Natural killer cell (primary cell): ENCODE measurements at regions not wholly inside any gene's neighbourhood (a gene's known extent, or its start where the extent isn't known, plus 50 kb on each side); places are given as distances from the start of the nearest gene placed in this dataset.

Experiments used
- ATAC-seq, 3 donors: fragments of 150-1000 bp in 2 of 3; fragments of 200-7000 bp in 1 of 3; cut with Tn5 transposase; 1 replicate in 1 of 3; 2 replicates in 2 of 3; pipeline ENCODE4 v1.10.0; 2021; ENCODE audit warnings: mild to moderate bottlenecking in 2 of 3, moderate library complexity in 2 of 3
- DNase-seq, 2 donors: peaks; one replicate each; pipeline versions ENCODE4 v3.0.0 to v3.0.0-alpha.2; 2013 to 2021; ENCODE audit warnings: mixed read lengths in 1 of 2
- H3K27ac ChIP-seq: one replicate; pipeline ENCODE4 v1.5.1; 2013; ENCODE audit warnings: mild to moderate bottlenecking, low read length
- H3K27me3 ChIP-seq: one replicate; pipeline ENCODE4 v1.6.1; 2013; ENCODE audit warnings: low read length; ENCODE audit not compliant: control insufficient read depth, insufficient read depth
- H3K36me3 ChIP-seq: one replicate; pipeline ENCODE4 v1.6.1; 2013; ENCODE audit warnings: low read length; ENCODE audit not compliant: control insufficient read depth, insufficient read depth
- H3K4me1 ChIP-seq: one replicate; pipeline ENCODE4 v1.6.1; 2013; ENCODE audit warnings: low read length; ENCODE audit not compliant: control insufficient read depth, insufficient read depth
- H3K4me3 ChIP-seq: one replicate; pipeline ENCODE4 v1.5.1; 2013; ENCODE audit warnings: low read length
- H3K9me3 ChIP-seq: one replicate; pipeline ENCODE4 v1.6.1; 2013; ENCODE audit warnings: low read length; ENCODE audit not compliant: control insufficient read depth, insufficient read depth
- H3K27ac Mint-ChIP-seq, 2 donors: one replicate each; pipeline ENCODE4 v1.8.0; 2022; ENCODE audit warnings: mild to moderate bottlenecking in 2 of 2, mixed read lengths in 2 of 2, moderate library complexity in 1 of 2
- H3K27me3 Mint-ChIP-seq, 2 donors: one replicate each; pipeline ENCODE4 v1.8.0; 2022; ENCODE audit warnings: low read depth in 2 of 2, mixed read lengths in 2 of 2
- H3K36me3 Mint-ChIP-seq: one replicate; pipeline ENCODE4 v1.8.0; 2022; ENCODE audit warnings: mixed read lengths
- H3K4me1 Mint-ChIP-seq, 2 donors: one replicate each; pipeline ENCODE4 v1.8.0; 2022; ENCODE audit warnings: mixed read lengths in 2 of 2
- H3K4me3 Mint-ChIP-seq: one replicate; pipeline ENCODE4 v1.8.0; 2022; ENCODE audit warnings: mild to moderate bottlenecking, moderate library complexity, mixed read lengths
- H3K9me3 Mint-ChIP-seq, 2 donors: one replicate each; pipeline ENCODE4 v1.8.0; 2022; ENCODE audit warnings: mixed read lengths in 2 of 2
- WGBS: methylation state at CpG from one replicate; pipeline ENCODE4 v1.1.7; 2013; ENCODE audit warnings: missing lambda C conversion rate; ENCODE audit not compliant: insufficient coverage; 5-methylcytosine and 5-hydroxymethylcytosine counted together
- intact Hi-C: fragments of 100-400 bp; cut with micrococcal nuclease; formaldehyde crosslinking; loops from one replicate; pipeline ENCODE4 v1.14.2; 2022
- TF ChIP-seq, protein P1 (sequence below): fragments of 200-600 bp; IDR thresholded peaks from one replicate; pipeline ENCODE4 v1.8.0; 2022; ENCODE audit warnings: antibody characterized with exemption

DNA sequence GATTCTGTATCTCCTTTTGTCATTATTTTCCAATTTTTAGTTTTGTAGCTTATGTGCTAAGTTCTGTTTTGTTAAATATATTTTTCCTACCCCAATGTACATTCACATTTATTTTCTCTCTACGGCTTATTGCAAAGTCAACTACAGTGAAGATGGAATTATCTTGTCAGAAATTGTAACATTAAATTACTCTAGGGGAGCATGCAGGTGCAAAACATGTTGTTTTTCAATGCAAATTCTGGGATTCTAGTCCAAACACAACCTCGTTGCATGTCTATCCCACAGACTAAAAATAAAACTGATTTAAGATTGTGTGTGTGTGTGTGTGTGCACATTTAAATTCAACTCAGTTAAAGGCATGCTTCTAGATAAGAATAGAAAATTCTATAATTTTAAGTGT is 529.1 kb upstream of the POM121L12 start:
- Histone ChIP-seq H3K4me3 (no peak overlapping the region), H3K9me3 (peaks cover 11% of the 10 kb centered on the region), H3K27me3 (no peaks in the 10 kb centered on the region), H3K27ac (no peak overlapping the region), H3K4me1 (no peaks in the 10 kb centered on the region), H3K36me3 (no peaks in the 10 kb centered on the region)
- Mint-ChIP-seq H3K36me3 (no peaks in the 10 kb centered on the region), H3K27me3 (no peaks in the 10 kb centered on the region), H3K27ac (no peak overlapping the region), H3K4me3 (no peak overlapping the region), H3K4me1 (no peaks in the 10 kb centered on the region), H3K9me3 (peaks cover 0 to 8% of the 10 kb centered on the region in 2 donors)
- no peak for DNase-seq
- WGBS: no CpG with 5 or more reads among the region's 2 CpGs
- no peak for ATAC-seq
- intact Hi-C loops: no loop called here
- TF ChIP-seq, protein P1, sequence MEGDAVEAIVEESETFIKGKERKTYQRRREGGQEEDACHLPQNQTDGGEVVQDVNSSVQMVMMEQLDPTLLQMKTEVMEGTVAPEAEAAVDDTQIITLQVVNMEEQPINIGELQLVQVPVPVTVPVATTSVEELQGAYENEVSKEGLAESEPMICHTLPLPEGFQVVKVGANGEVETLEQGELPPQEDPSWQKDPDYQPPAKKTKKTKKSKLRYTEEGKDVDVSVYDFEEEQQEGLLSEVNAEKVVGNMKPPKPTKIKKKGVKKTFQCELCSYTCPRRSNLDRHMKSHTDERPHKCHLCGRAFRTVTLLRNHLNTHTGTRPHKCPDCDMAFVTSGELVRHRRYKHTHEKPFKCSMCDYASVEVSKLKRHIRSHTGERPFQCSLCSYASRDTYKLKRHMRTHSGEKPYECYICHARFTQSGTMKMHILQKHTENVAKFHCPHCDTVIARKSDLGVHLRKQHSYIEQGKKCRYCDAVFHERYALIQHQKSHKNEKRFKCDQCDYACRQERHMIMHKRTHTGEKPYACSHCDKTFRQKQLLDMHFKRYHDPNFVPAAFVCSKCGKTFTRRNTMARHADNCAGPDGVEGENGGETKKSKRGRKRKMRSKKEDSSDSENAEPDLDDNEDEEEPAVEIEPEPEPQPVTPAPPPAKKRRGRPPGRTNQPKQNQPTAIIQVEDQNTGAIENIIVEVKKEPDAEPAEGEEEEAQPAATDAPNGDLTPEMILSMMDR: no peak

DNA sequence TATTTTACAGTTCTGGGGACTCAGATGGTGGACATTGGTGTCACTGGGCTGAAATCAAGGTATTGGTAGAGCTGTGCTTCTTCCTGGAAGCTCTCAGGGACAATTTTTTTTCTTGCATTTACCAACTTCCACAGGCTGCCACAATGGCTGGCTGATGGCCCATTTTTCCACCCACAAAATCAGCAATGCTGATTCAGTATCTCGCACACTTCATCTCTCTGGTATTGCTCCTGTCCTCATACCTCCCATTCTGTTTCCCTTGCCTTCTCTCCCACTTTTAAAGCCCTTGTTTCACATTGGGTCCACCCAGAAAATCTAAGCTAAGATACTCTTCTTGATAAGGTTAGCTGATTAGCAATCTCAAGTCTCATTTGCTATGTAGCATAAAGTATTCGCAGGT is 530.9 kb upstream of the POM121L12 start:
- Histone ChIP-seq H3K4me3 (no peak overlapping the region), H3K9me3 (peaks cover 11% of the 10 kb centered on the region), H3K36me3 (no peaks in the 10 kb centered on the region), H3K27ac (no peak overlapping the region), H3K4me1 (no peaks in the 10 kb centered on the region), H3K27me3 (no peaks in the 10 kb centered on the region)
- TF ChIP-seq, protein P1: no peak
- intact Hi-C loops: no loop called here
- DNase-seq (no peak), ATAC-seq (no peak)
- peaks cover 3 to 12% of the 10 kb centered on the region in 2 donors for H3K9me3 Mint-ChIP-seq
- no peak overlapping the region for H3K27ac Mint-ChIP-seq
- no peak overlapping the region for H3K4me3 Mint-ChIP-seq
- no peaks in the 10 kb centered on the region for H3K27me3 Mint-ChIP-seq
- H3K4me1 Mint-ChIP-seq: no peaks in the 10 kb centered on the region
- WGBS: 68% methylated on average over 2 of the region's 2 CpGs
- H3K36me3 Mint-ChIP-seq: no peaks in the 10 kb centered on the region

DNA sequence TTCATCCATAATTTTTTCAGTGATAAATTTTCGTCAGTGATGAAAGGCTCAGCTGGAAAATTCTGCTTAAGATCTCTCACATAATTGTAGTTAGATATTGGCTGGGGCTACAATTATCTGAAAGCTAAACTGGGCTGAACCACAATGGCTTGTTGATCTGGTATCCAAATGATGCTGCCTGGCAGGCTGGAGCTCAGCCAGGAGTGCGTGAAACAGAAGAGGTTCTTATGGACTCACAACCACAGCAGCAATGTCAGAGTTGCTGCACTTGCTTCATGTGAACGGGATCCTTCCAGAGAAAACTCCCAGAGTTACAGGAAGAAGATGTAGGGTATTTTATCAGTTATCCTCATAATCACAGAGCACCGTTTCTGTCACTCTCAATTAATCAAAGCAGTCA is 533.2 kb upstream of the POM121L12 start:
- no peaks in the 10 kb centered on the region for H3K36me3 Mint-ChIP-seq
- TF ChIP-seq, protein P1: no peak
- no peaks in the 10 kb centered on the region for H3K4me1 Mint-ChIP-seq
- ATAC-seq (no peak), DNase-seq (no peak)
- H3K27ac Mint-ChIP-seq: no peak overlapping the region
- H3K9me3 Mint-ChIP-seq: peaks cover 3 to 16% of the 10 kb centered on the region in 2 donors
- no peaks in the 10 kb centered on the region for H3K27me3 Mint-ChIP-seq
- intact Hi-C loops: no loop called here
- Histone ChIP-seq H3K27me3 (no peaks in the 10 kb centered on the region), H3K9me3 (peaks cover 8% of the 10 kb centered on the region), H3K27ac (no peak overlapping the region), H3K4me1 (no peaks in the 10 kb centered on the region), H3K36me3 (no peaks in the 10 kb centered on the region), H3K4me3 (no peak overlapping the region)
- no peak overlapping the region for H3K4me3 Mint-ChIP-seq
- 94% methylated on average over 1 of the region's 4 CpGs for WGBS

DNA sequence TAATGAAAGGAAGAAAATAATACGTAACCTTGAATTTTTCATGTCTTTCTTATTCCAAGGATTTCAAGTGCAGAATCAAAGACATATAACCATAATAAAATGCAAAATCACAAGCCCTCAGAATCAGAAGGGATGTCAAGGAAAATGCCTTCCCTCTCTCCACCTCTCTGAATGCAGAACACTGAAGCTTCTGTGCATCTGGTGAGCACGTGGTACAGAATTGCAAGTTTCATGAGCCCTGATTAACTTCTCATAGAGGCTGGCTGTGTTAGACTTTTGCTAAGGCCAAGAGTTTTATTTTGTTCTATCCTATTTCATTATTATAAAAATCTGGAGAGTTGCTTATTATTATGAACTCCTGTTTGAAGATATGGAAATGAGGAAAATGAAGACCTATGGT is 533.7 kb upstream of the POM121L12 start:
- Mint-ChIP-seq H3K4me1 (no peaks in the 10 kb centered on the region), H3K27me3 (no peaks in the 10 kb centered on the region), H3K9me3 (peaks cover 3 to 16% of the 10 kb centered on the region in 2 donors), H3K4me3 (no peak overlapping the region), H3K27ac (no peak overlapping the region), H3K36me3 (no peaks in the 10 kb centered on the region)
- Histone ChIP-seq H3K36me3 (no peaks in the 10 kb centered on the region), H3K4me1 (no peaks in the 10 kb centered on the region), H3K4me3 (no peak overlapping the region), H3K27ac (no peak overlapping the region), H3K27me3 (no peaks in the 10 kb centered on the region), H3K9me3 (peaks cover 8% of the 10 kb centered on the region)
- TF ChIP-seq, protein P1: no peak
- WGBS: 65% methylated on average over 2 of the region's 2 CpGs
- DNase-seq: no peak
- intact Hi-C loops: no loop called here
- no peak for ATAC-seq
